ENCODE measurements at regions not wholly inside any gene's neighbourhood (a gene's known extent, or its start where the extent isn't known, plus 50 kb on each side); places are given as distances from the start of the nearest gene placed in this dataset.

- TF ChIP-seq ELK1 (IDR thresholded peaks at IDR 0.05; ENCODE audit: low read depth, low read length) (no peak), ZNF622 (IDR thresholded peaks at IDR 0.05) (no peak)
These were observed 301.1 kb upstream of the NRIP1 start (continued) for GRCh38 chr21:15365751-15366392.

- H3K79me2 ChIP-seq (ENCODE audit: control insufficient read depth, insufficient read depth, low read length) = no peaks in the 10 kb centered on the region
- DNase-seq (ENCODE audit: low read depth, low spot score) (no peak), FAIRE-seq (no peak), ATAC-seq (no peak)
- no peak overlapping the region for H2AFZ ChIP-seq (ENCODE audit: control insufficient read depth, low read depth, low read length)
- in situ Hi-C loops (cut with MboI) = no loop called here
- WGBS (ENCODE audit: insufficient coverage, insufficient replicate concordance, low lambda C conversion rate, missing lambda C conversion rate) = 26% methylated on average over 1 of the region's 1 CpG
- intact Hi-C loops (cut with micrococcal nuclease; ENCODE audit: unreplicated experiment) = no loop called here
- ChIA-PET RAD21 (ENCODE audit: unreplicated experiment) (no interaction called here), POLR2A (no interaction called here), CTCF (no interaction called here), SMC1A (ENCODE audit: uncharacterized antibody, unreplicated experiment) (no interaction called here)
- no peak overlapping the region for H3K4me3 ChIP-seq
- no peak overlapping the region for H3K4me2 ChIP-seq (ENCODE audit: control insufficient read depth, insufficient read depth)
- no peaks in the 10 kb centered on the region for H3K36me3 ChIP-seq (ENCODE audit: control insufficient read depth in 2 of 2, insufficient read depth in 2 of 2, low read length in 1 of 2)
- no peaks in the 10 kb centered on the region for H3K4me1 ChIP-seq (ENCODE audit: control insufficient read depth, insufficient read depth, low read length)
- BruUV-seq (replicated peaks) = no TSS peak
- no peaks in the 10 kb centered on the region; the same call in 2 of the 3 replicates for H3K9me3 ChIP-seq (replicated peaks; ENCODE audit: control insufficient read depth, insufficient read depth, low read length)
- no peaks in the 10 kb centered on the region for H4K20me1 ChIP-seq (ENCODE audit: control insufficient read depth, insufficient read depth)
- H3K9ac ChIP-seq (ENCODE audit: control insufficient read depth, insufficient read depth, low read length) = no peak overlapping the region
- no peaks in the 10 kb centered on the region for H3K27me3 ChIP-seq (replicated peaks in 1 of 2; ENCODE audit: control insufficient read depth in 2 of 2, insufficient read depth in 2 of 2, low read length in 1 of 2)
- no peak for TF ChIP-seq RCOR1 (conservative IDR thresholded peaks at IDR 0.05; ENCODE audit: low read depth, low read length)
- no peak for TF ChIP-seq NR2C1 (IDR thresholded peaks at IDR 0.05)
- TF ChIP-seq STAT1 (conservative IDR thresholded peaks at IDR 0.05) = no peak
- TF ChIP-seq BCL3 (IDR thresholded peaks at IDR 0.05; ENCODE audit: borderline replicate concordance, insufficient read depth, low read depth, low read length, poor library complexity, severe bottlenecking) = no peak
- TF ChIP-seq ZBTB40 (IDR thresholded peaks at IDR 0.05; ENCODE audit: borderline replicate concordance) = no peak
- no peak for TF ChIP-seq TBL1XR1 (IDR thresholded peaks at IDR 0.05; ENCODE audit: low read depth, low read length)
- no peak for TF ChIP-seq ATF3 (IDR thresholded peaks at IDR 0.05; ENCODE audit: borderline replicate concordance, extremely low read depth, low read depth, low read length)
- no peak for TF ChIP-seq POLR2A (IDR thresholded peaks at IDR 0.05; ENCODE audit: low read depth, low read length)
- TF ChIP-seq TARDBP (IDR thresholded peaks at IDR 0.05; ENCODE audit: borderline replicate concordance) = no peak
- TF ChIP-seq BACH1 (IDR thresholded peaks at IDR 0.05; ENCODE audit: borderline replicate concordance) = no peak
- TF ChIP-seq YBX1 (IDR thresholded peaks at IDR 0.05) = no peak
- H3K27ac ChIP-seq (ENCODE audit: control insufficient read depth, insufficient read depth) = no peak overlapping the region
These were observed 301.8 kb upstream of the NRIP1 start for GRCh38 chr21:15366555-15366954.
